NCI-H1436 treated with DMSO at 0.1 percent for 48 hours (cell line): ENCODE measurements at regions not wholly inside any gene's neighbourhood (a gene's known extent, or its start where the extent isn't known, plus 50 kb on each side); places are given as distances from the start of the nearest gene placed in this dataset.

Experiments
- DNase-seq: peaks from one replicate; lab custom pipeline; 2025; lab: John Stamatoyannopoulos, UW

GRCh38 chr1:229964281-229964680, 102.8 kb upstream of the GALNT2 start:
- no peak for DNase-seq

DNA sequence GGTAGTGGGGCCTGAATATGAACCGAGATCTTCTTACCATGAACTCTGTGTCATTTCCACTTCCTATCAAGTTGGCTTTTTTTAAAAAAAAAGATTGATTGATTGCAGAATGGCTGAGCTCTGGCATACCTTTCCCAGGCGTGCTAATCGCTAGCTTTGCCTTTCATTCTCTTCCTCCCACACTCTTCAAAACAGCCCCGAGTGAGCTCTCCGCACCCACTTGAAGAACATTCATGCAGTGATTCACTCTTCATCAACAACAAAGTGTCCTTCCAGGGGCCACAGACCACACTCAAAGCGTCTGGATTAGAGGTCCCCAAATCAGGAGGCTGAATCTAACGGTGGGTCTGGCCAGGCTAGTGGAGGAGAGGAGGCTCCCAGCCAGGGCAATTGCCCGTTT, 96.3 kb upstream of the GALNT2 start:
- DNase-seq = no peak

DNA sequence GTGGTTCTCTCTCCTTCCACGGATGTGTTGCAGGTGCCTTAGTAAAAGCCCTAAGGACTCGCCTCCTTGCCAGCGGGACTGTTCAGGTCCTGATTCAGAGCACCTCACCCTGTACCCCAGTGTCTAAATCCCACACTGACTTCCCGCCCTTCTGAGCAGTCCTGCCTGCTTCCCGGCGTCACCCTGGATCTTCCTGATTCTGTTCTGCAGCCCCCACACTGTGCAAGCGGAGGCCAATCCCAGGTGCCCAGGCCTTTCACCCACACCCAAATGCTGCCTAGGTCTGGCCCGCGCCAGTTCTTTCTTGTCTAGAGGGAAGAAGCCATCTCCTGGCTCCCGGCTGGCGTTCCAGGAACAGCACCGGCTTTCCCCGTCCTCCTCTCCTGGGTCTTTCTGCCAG, 95.9 kb upstream of the GALNT2 start:
- DNase-seq = no peak

- no peak for DNase-seq
These were observed 94.3 kb upstream of the GALNT2 start for GRCh38 chr1:229972600-229973296.

DNA sequence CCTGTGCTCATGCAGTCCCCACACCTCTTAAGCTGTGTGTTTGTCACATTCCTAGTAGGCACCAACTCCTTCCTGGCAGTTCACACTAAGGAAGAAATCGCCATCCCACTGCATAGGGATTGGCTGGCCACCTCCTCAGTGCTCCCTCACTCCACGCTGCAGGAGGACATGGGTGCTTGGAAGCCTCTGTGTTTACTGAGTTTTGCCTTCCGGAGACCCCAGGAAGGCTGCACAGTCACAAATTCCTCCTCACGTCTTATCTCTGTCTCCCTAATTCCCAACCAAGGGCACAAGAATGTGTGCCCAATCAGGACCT, 93.8 kb upstream of the GALNT2 start:
- no peak for DNase-seq

DNA sequence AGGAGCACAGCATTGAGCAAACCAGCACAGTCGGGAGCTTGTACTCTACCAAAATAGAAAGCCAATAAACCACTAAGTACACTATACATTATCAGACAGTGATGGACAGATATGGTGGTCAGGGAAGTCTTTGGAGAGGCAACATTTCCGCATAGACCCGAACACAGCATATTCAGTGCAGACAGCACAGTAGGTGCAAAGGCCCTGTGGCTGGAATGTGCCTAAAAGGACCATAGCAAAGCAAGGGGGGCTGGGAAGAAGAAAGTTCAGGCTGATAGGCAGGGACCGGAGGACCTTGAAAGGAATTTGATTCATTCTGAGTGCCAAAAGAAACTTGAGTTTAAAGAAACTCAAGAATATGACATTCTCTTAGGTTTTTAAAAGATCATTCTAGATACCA, 92.0 kb upstream of the GALNT2 start:
- no peak for DNase-seq

DNA sequence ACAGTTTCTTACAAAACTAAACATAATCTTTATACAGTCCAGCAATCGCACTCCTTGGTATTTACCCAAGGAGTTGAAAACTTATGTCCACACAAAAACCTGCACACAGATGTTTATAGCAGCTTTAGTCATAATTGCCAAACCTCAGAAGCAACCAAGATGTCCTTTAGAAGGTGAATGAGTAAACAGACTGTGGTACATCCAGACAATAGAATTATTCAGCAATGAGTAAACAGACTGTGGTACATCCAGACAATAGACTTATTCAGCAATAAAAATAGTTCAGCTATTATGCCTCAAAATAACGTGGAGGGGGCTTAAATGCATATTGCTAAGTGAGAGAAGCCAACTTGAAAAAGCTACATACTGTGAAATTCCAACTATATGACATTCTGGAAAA, 87.0 kb upstream of the GALNT2 start:
- no peak for DNase-seq

GRCh38 chr1:229981736-229982135, 85.3 kb upstream of the GALNT2 start:
- no peak for DNase-seq

GRCh38 chr1:229984310-229984991, 82.6 kb upstream of the GALNT2 start:
- no peak for DNase-seq

DNA sequence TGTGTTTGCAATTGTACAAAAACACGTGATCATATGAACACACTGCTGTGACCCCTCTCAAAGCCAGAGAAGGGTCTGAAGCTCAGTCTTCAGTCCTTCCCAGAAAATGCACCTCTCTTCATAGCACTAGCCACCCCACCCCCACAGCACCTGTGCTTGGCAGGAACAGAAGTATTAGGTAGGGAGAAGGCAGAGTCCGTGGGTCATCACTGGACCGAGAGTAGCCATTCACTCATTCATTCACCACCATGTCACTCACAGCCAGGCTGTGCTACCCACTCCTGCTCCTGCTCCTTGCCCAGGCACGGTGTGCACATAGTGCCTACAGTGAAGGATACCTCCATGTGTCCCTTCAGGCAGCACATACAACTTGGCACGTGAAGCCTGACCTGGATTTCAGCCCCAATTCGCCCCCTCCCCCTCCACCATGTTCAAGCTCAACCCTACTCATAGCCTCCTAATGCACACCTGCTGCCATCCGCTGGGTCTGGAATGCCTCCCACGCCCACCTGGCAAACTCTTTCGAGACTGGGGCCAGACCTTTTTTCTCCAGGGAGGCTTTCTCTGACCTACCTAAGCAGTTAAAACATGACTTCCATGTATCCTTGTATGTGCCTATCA, 81.9 kb upstream of the GALNT2 start:
- no peak for DNase-seq

- DNase-seq = no peak
These were observed 81.4 kb upstream of the GALNT2 start for GRCh38 chr1:229985613-229986010.

GRCh38 chr1:229986737-229987337, 80.2 kb upstream of the GALNT2 start:
- no peak for DNase-seq

GRCh38 chr1:229987953-229988352, 79.1 kb upstream of the GALNT2 start:
- DNase-seq = no peak

DNA sequence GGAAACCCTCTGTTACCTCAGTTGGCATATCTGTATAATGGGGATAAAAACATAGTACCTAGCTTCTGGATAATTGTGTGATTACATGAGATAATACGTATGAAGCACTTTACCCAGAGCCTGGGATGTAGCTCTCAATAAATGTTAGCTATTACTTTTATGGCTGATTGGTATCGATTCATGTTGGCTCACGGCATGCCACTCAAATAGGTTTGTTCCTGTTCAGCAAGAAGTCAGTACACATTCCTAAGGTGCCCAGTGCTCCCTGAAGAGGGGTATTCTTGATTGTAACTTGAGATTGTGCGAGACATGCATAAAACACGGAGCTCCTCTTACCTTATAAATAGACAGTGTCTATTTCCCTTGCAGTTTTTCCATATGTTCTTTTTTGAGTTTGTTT, 78.5 kb upstream of the GALNT2 start:
- no peak for DNase-seq

- no peak for DNase-seq
These were observed 77.3 kb upstream of the GALNT2 start for GRCh38 chr1:229989591-229990248.

GRCh38 chr1:229990326-229990725, 76.7 kb upstream of the GALNT2 start:
- no peak for DNase-seq

GRCh38 chr1:229991104-229991513, 75.9 kb upstream of the GALNT2 start:
- no peak for DNase-seq

GRCh38 chr1:229991724-229992333, 75.2 kb upstream of the GALNT2 start:
- DNase-seq = no peak

DNA sequence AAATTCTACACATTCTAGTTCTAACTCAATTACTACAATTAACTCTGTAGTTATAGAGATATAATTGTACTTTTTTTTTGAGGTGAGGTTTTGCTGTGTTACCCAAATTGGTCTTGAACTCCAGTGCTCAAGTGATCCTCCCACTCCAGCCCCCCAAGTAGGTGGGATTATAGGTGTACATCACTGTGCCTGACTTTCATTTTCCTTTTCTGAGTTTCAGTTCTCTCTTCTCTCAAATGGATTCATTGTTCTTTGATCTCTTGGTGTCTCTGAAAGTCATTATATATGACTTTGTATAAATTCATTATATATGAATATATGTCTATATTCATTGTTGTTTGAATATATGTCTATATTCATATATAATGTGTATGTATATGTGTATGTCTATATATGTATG, 74.0 kb upstream of the GALNT2 start:
- no peak for DNase-seq

- no peak for DNase-seq
These were observed 73.1 kb upstream of the GALNT2 start for GRCh38 chr1:229993894-229994293.

- no peak for DNase-seq
These were observed 67.9 kb upstream of the GALNT2 start for GRCh38 chr1:229999004-229999670.
